Sigmoid colon (tissue), 6 donors: ENCODE measurements at regions not wholly inside any gene's neighbourhood (a gene's known extent, or its start where the extent isn't known, plus 50 kb on each side); places are given as distances from the start of the nearest gene placed in this dataset.

Experiments used
- DNase-seq: peaks from one replicate; pipeline ENCODE4 v3.0.0-alpha.2; 2019
- H3K27ac ChIP-seq, 4 donors: fragments of 200-600 bp; sonication (generic); one replicate each; pipeline ENCODE4 v1.5.1; 2016 to 2019; ENCODE audit warnings: mild to moderate bottlenecking in 1 of 4
- H3K27me3 ChIP-seq, 3 donors: fragments of 200-600 bp; sonication (generic); one replicate each; pipeline ENCODE4 v1.5.1; 2019; ENCODE audit warnings: mild to moderate bottlenecking in 1 of 3
- H3K36me3 ChIP-seq, 4 donors: fragments of 200-600 bp; sonication (generic); one replicate each; pipeline ENCODE4 v1.5.1; 2016 to 2019
- H3K4me1 ChIP-seq, 4 donors: fragments of 200-600 bp; sonication (generic); one replicate each; pipeline ENCODE4 v1.5.1; 2017 to 2019
- H3K4me3 ChIP-seq, 4 donors: fragments of 200-600 bp; sonication (generic); one replicate each; pipeline ENCODE4 v1.5.1; 2017 to 2019; ENCODE audit warnings: mild to moderate bottlenecking in 2 of 4, moderate library complexity in 1 of 4
- H3K9me3 ChIP-seq, 4 donors: fragments of 200-600 bp in 3 of 4; sonication (generic) in 3 of 4; one replicate each; pipeline versions ENCODE4 v1.5.1 to v1.6.1; 2013 to 2019
- CTCF ChIP-seq, 4 experiments: fragments of 450-650 bp in 3 of 4; fragments of 200-600 bp in 1 of 4; IDR thresholded peaks; one replicate each; pipeline ENCODE4 v1.5.1; 2016 to 2019; ENCODE audit warnings: antibody characterized with exemption in 4 of 4, mild to moderate bottlenecking in 3 of 4, moderate library complexity in 2 of 4
- EP300 ChIP-seq, 4 donors: sonication (generic); formaldehyde crosslinking; IDR thresholded peaks; one replicate each; pipeline ENCODE4 v1.6.1; 2017; ENCODE audit warnings: antibody characterized with exemption in 4 of 4
- POLR2A ChIP-seq, 2 donors: fragments of 450-650 bp; IDR thresholded peaks; one replicate each; pipeline ENCODE4 v1.6.1; 2016; ENCODE audit warnings: antibody characterized with exemption in 2 of 2, mild to moderate bottlenecking in 2 of 2, moderate library complexity in 2 of 2
- POLR2AphosphoS5 ChIP-seq, 4 donors: sonication (generic); formaldehyde crosslinking; IDR thresholded peaks; one replicate each; pipeline ENCODE4 v1.6.1; 2017; ENCODE audit warnings: antibody characterized with exemption in 4 of 4
- WGBS, 2 donors: extraction: QIAGEN DNeasy Blood & Tissue Kit; methylation state at CpG; one replicate each; pipeline ENCODE4 v1.1.7; 2013; 5-methylcytosine and 5-hydroxymethylcytosine counted together
- intact Hi-C: fragments of 100-400 bp; cut with DNase I; formaldehyde crosslinking; loops from one replicate; pipeline ENCODE4 v1.15.1; 2023
- donor health status: healthy with polysubstance abuse.
- donor health status: healthy.

GRCh38 chr5:35404701-35405100, 174.4 kb upstream of the PRLR start:
- Histone ChIP-seq H3K4me1 (no peaks in the 10 kb centered on the region), H3K36me3 (no peaks in the 10 kb centered on the region), H3K27me3 (no peaks in the 10 kb centered on the region), H3K9me3 (no peaks in the 10 kb centered on the region), H3K27ac (no peak overlapping the region), H3K4me3 (no peak overlapping the region)
- 94% methylated on average over 9 of the region's 9 CpGs for whole genome bisulfite sequencing, 2 donors
- TF ChIP-seq EP300 (IDR thresholded peaks at IDR 0.05) (no peak), POLR2A (IDR thresholded peaks at IDR 0.05) (no peak), POLR2AphosphoS5 (IDR thresholded peaks at IDR 0.05) (no peak), CTCF (IDR thresholded peaks at IDR 0.05) (no peak)
- no peak for DNase-seq
- intact Hi-C loops: no loop called here

GRCh38 chr5:35393901-35394300, 163.6 kb upstream of the PRLR start:
- H3K27me3 ChIP-seq: no peaks in the 10 kb centered on the region
- WGBS, 2 donors: 85 to 93% methylated on average over 4 of the region's 4 CpGs
- no peaks in the 10 kb centered on the region for H3K4me1 ChIP-seq
- H3K36me3 ChIP-seq: no peaks in the 10 kb centered on the region
- no peaks in the 10 kb centered on the region for H3K9me3 ChIP-seq
- DNase-seq: no peak
- intact Hi-C loops: no loop called here
- TF ChIP-seq EP300 (IDR thresholded peaks at IDR 0.05): no peak
- TF ChIP-seq CTCF (IDR thresholded peaks at IDR 0.05): no peak
- no peak for TF ChIP-seq POLR2AphosphoS5 (IDR thresholded peaks at IDR 0.05)
- no peak for TF ChIP-seq POLR2A (IDR thresholded peaks at IDR 0.05)
- no peak overlapping the region for H3K4me3 ChIP-seq
- H3K27ac ChIP-seq: no peak overlapping the region

- H3K36me3 ChIP-seq: no peaks in the 10 kb centered on the region
- intact Hi-C loops: no loop called here
- no peaks in the 10 kb centered on the region for H3K27me3 ChIP-seq
- no peak overlapping the region for H3K4me3 ChIP-seq
- TF ChIP-seq CTCF (IDR thresholded peaks at IDR 0.05): no peak
- no peak for TF ChIP-seq POLR2A (IDR thresholded peaks at IDR 0.05)
- no peak for TF ChIP-seq EP300 (IDR thresholded peaks at IDR 0.05)
- no peak for TF ChIP-seq POLR2AphosphoS5 (IDR thresholded peaks at IDR 0.05)
- H3K9me3 ChIP-seq: no peaks in the 10 kb centered on the region
- no peak for DNase-seq
- no peaks in the 10 kb centered on the region for H3K4me1 ChIP-seq
- WGBS, 2 donors: 91 to 95% methylated on average over 2 of the region's 2 CpGs
- H3K27ac ChIP-seq: no peak overlapping the region
Measured at GRCh38 chr5:35384658-35385057, 154.4 kb upstream of the PRLR start.

GRCh38 chr5:35383041-35383440, 152.8 kb upstream of the PRLR start:
- no peak for DNase-seq
- WGBS, 2 donors: 88 to 89% methylated on average over 3 of the region's 3 CpGs

More at GRCh38 chr5:35383041-35383440, 152.8 kb upstream of the PRLR start:
- no peaks in the 10 kb centered on the region for H3K9me3 ChIP-seq
- intact Hi-C loops: no loop called here
- no peak overlapping the region for H3K4me3 ChIP-seq
- no peaks in the 10 kb centered on the region for H3K36me3 ChIP-seq
- no peaks in the 10 kb centered on the region for H3K27me3 ChIP-seq
- no peaks in the 10 kb centered on the region for H3K4me1 ChIP-seq
- H3K27ac ChIP-seq: no peak overlapping the region
- TF ChIP-seq POLR2AphosphoS5 (IDR thresholded peaks at IDR 0.05) (no peak), CTCF (IDR thresholded peaks at IDR 0.05) (no peak)
